HCT116 (cell line): ENCODE measurements at regions not wholly inside any gene's neighbourhood (a gene's known extent, or its start where the extent isn't known, plus 50 kb on each side); places are given as distances from the start of the nearest gene placed in this dataset.

ENCODE experiments used
- ATAC-seq: fragments of 200-7000 bp; cut with Tn5 transposase; 2 replicates; pipeline ENCODE4 v1.9.1; 2020; ENCODE audit warnings: mild to moderate bottlenecking, moderate library complexity
- BruUV-seq: library from RNA; stranded (reverse); fragments of 400-500 nt; replicated peaks from 2 replicates; lab custom pipeline; 2021; lab: Mats Ljungman, UMichigan
- CTCF ChIA-PET: fragments of 300-600 bp; sonication (Branson Sonifier 250); formaldehyde crosslinking; loops from one replicate; lab custom pipeline; 2021; ENCODE audit warnings: antibody characterized with exemption; lab: Charles Lee
- POLR2A ChIA-PET: fragments of 300-600, 350-600 bp; sonication (Branson Sonifier 250); formaldehyde crosslinking; loops from one replicate; lab custom pipeline; 2021; ENCODE audit warnings: antibody characterized with exemption; lab: Charles Lee
- RAD21 ChIA-PET, 2 experiments: fragments of 300-600 bp; sonication (Branson Sonifier 250); formaldehyde crosslinking; loops; one replicate each; lab custom pipeline; 2023; ENCODE audit warnings: low total read pairs in 2 of 2; ENCODE audit not compliant: uncharacterized antibody in 2 of 2, unreplicated experiment in 2 of 2, low non-redundant PET in 1 of 2; lab: Charles Lee
- DNase-seq: peaks from one replicate; pipeline ENCODE4 v3.0.0-alpha.2; 2010; ENCODE audit warnings: low read depth, low spot score
- H2AFZ ChIP-seq: fragments of 200-600 bp; shearing (Covaris generic), sonication (generic); 2 replicates; pipeline ENCODE4 v1.6.1; 2017; ENCODE audit warnings: low read depth, mixed run types, mixed read lengths, antibody characterized with exemption, low read length; ENCODE audit not compliant: poor library complexity, severe bottlenecking
- H3K27ac ChIP-seq: 2 replicates; pipeline ENCODE4 v1.5.1; 2012; ENCODE audit warnings: low read depth, low read length
- H3K27me3 ChIP-seq: fragments of 200-600 bp; sonication (generic); 2 replicates; pipeline ENCODE4 v1.6.1; 2016; ENCODE audit warnings: mixed run types, low read length, mixed read lengths; ENCODE audit not compliant: insufficient read depth
- H3K36me3 ChIP-seq, 2 experiments: fragments of 200-500 bp in 1 of 2; fragments of 200-600 bp in 1 of 2; sonication (Bioruptor generic) in 1 of 2; sonication (generic) in 1 of 2; 2 replicates each; pipeline versions ENCODE4 v1.5.1 to v1.6.1; 2014 to 2016; ENCODE audit warnings: low read length in 2 of 2, inconsistent platforms in 1 of 2, mixed read lengths in 1 of 2, mixed run types in 1 of 2; ENCODE audit not compliant: insufficient read depth in 2 of 2, control insufficient read depth in 1 of 2
- H3K4me1 ChIP-seq, 2 experiments: fragments of 200-600 bp in 1 of 2; sonication (generic) in 1 of 2; 2 replicates each; pipeline versions ENCODE4 v1.5.1 to v1.6.1; 2012 to 2017; ENCODE audit warnings: low read length in 2 of 2, inconsistent platforms in 1 of 2, mild to moderate bottlenecking in 1 of 2, mixed read lengths in 1 of 2, mixed run types in 1 of 2, moderate library complexity in 1 of 2; ENCODE audit not compliant: insufficient read depth in 2 of 2, control insufficient read depth in 1 of 2
- H3K4me2 ChIP-seq: fragments of 200-600 bp; sonication (generic); 2 replicates; pipeline ENCODE4 v1.6.1; 2017; ENCODE audit warnings: mixed run types, low read length, mixed read lengths
- H3K4me3 ChIP-seq, 2 experiments: fragments of 200-600 bp in 1 of 2; sonication (generic) in 1 of 2; replicated peaks in 1 of 2; 2 replicates each; pipeline ENCODE4 v1.5.1; 2011 to 2016; ENCODE audit warnings: low read length in 2 of 2, control low read depth in 1 of 2, low read depth in 1 of 2, mild to moderate bottlenecking in 1 of 2, mixed read lengths in 1 of 2, mixed run types in 1 of 2
- H3K79me2 ChIP-seq: fragments of 200-600 bp; sonication (generic); 2 replicates; pipeline ENCODE4 v1.6.1; 2017; ENCODE audit warnings: mild to moderate bottlenecking, mixed run types, low read length, moderate library complexity, mixed read lengths; ENCODE audit not compliant: insufficient read depth
- H3K9ac ChIP-seq: fragments of 200-600 bp; sonication (generic); 2 replicates; pipeline ENCODE4 v1.6.1; 2016; ENCODE audit warnings: low read length, mixed read lengths
- H3K9me2 ChIP-seq: fragments of 200-600 bp; sonication (generic), shearing (Covaris generic); 2 replicates; pipeline ENCODE4 v1.6.1; 2017; ENCODE audit warnings: mixed run types, mild to moderate bottlenecking, moderate library complexity; ENCODE audit not compliant: insufficient read depth
- H3K9me3 ChIP-seq, 2 experiments: fragments of 200-500 bp in 1 of 2; fragments of 200-600 bp in 1 of 2; sonication (Bioruptor generic) in 1 of 2; sonication (generic) in 1 of 2; 2 replicates each; pipeline ENCODE4 v1.6.1; 2014 to 2017; ENCODE audit warnings: low read length in 2 of 2, mixed read lengths in 2 of 2, inconsistent platforms in 1 of 2, low read depth in 1 of 2, mild to moderate bottlenecking in 1 of 2, mixed run types in 1 of 2, moderate library complexity in 1 of 2; ENCODE audit not compliant: control insufficient read depth in 1 of 2, insufficient read depth in 1 of 2
- H4K20me1 ChIP-seq: fragments of 200-600 bp; sonication (generic), shearing (Covaris generic); 2 replicates; pipeline ENCODE4 v1.6.1; 2017; ENCODE audit warnings: mixed run types, mild to moderate bottlenecking, moderate library complexity; ENCODE audit not compliant: insufficient read depth
- CBX3 ChIP-seq: IDR thresholded peaks from 2 replicates; pipeline ENCODE4 v1.6.1; 2012; ENCODE audit warnings: low read depth
- CEBPB ChIP-seq: IDR thresholded peaks from 2 replicates; pipeline ENCODE4 v1.6.1; 2012; ENCODE audit warnings: low read depth
- EGR1 ChIP-seq: IDR thresholded peaks from 2 replicates; pipeline ENCODE4 v1.6.1; 2012; ENCODE audit warnings: low read depth
- ELF1 ChIP-seq: IDR thresholded peaks from 2 replicates; pipeline ENCODE4 v1.6.1; 2012; ENCODE audit warnings: low read depth, borderline replicate concordance
- EZH2 ChIP-seq: fragments of 200-600 bp; sonication (generic); IDR thresholded peaks from 2 replicates; pipeline ENCODE4 v1.6.1; 2017; ENCODE audit warnings: antibody characterized with exemption, mixed run types
- POLR2A ChIP-seq: IDR thresholded peaks from 2 replicates; pipeline ENCODE4 v1.7.0; 2011; ENCODE audit warnings: borderline replicate concordance; ENCODE audit not compliant: insufficient read depth, insufficient read length; ENCODE audit errors: extremely low read depth
- RAD21 ChIP-seq: IDR thresholded peaks from 2 replicates; pipeline ENCODE4 v1.6.1; 2012; ENCODE audit warnings: low read depth, mild to moderate bottlenecking
- SIN3A ChIP-seq: IDR thresholded peaks from 2 replicates; pipeline ENCODE4 v1.6.1; 2012; ENCODE audit warnings: low read depth
- ZFX ChIP-seq: fragments of 450-650 bp; IDR thresholded peaks from 2 replicates; pipeline ENCODE4 v1.6.1; 2017
- ZNF274 ChIP-seq: fragments of 200-500 bp; sonication (Bioruptor generic); IDR thresholded peaks from 2 replicates; pipeline ENCODE4 v1.6.1; 2014; ENCODE audit warnings: mild to moderate bottlenecking, low read depth, low read length, inconsistent platforms
- intact Hi-C: fragments of 100-400 bp; cut with micrococcal nuclease; formaldehyde crosslinking; loops from 2 replicates; pipeline ENCODE4 v1.10.0; 2022
- TF ChIP-seq, protein P1 (sequence below), 3 experiments: fragments of 200-600 bp in 1 of 3; sonication (generic) in 1 of 3; IDR thresholded peaks in 2 of 3; conservative IDR thresholded peaks in 1 of 3; 2 replicates each; pipeline ENCODE4 v1.5.1; 2012 to 2017; ENCODE audit warnings: low read depth in 2 of 3, low read length in 2 of 3, antibody characterized with exemption in 1 of 3, borderline replicate concordance in 1 of 3, control low read depth in 1 of 3, mild to moderate bottlenecking in 1 of 3, mixed read lengths in 1 of 3, mixed run types in 1 of 3, moderate library complexity in 1 of 3; ENCODE audit not compliant: insufficient read depth in 1 of 3
- TF ChIP-seq, protein P2 (sequence below): IDR thresholded peaks from 2 replicates; pipeline ENCODE4 v1.6.1; 2012
- TF ChIP-seq, protein P3 (sequence below): IDR thresholded peaks from 2 replicates; pipeline ENCODE4 v1.6.1; 2011; ENCODE audit warnings: mild to moderate bottlenecking, low read length, moderate library complexity; ENCODE audit not compliant: insufficient replicate concordance; ENCODE audit errors: extremely low read depth

DNA sequence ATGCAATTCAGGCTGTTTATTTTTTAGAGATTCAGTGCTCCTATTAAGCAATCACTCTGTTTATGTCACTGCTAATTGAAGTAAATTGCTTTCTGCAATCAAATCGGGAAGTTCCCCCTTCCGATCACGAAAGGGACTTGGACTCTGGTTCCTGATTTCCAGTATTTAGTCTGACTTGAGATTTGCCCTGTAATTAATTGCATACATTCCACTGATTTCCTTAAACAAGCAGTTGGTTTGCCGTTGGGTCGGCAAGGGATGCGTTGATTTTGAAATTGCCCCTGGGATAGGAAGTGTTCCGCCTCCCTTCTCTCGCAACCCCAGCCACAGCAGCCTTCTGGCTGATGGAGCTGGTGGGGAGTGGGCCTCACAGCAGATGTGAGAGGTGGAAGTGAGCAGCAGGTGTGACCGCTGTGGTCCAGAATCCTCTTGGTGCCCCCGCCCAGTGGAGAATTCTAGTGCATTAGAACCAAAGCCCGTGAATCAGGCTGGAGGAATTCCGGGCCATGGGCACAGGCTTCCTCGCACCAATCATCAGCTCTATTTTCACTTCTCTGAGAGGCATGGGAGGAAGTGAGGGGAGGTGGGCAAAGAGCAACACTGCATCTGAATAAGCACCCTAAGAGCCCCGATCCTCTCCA lies 102.5 kb downstream of the SPRY4 start (continued):
- TF ChIP-seq CEBPB: no peak
- no peak for TF ChIP-seq RAD21
- no peak for TF ChIP-seq POLR2A

DNA sequence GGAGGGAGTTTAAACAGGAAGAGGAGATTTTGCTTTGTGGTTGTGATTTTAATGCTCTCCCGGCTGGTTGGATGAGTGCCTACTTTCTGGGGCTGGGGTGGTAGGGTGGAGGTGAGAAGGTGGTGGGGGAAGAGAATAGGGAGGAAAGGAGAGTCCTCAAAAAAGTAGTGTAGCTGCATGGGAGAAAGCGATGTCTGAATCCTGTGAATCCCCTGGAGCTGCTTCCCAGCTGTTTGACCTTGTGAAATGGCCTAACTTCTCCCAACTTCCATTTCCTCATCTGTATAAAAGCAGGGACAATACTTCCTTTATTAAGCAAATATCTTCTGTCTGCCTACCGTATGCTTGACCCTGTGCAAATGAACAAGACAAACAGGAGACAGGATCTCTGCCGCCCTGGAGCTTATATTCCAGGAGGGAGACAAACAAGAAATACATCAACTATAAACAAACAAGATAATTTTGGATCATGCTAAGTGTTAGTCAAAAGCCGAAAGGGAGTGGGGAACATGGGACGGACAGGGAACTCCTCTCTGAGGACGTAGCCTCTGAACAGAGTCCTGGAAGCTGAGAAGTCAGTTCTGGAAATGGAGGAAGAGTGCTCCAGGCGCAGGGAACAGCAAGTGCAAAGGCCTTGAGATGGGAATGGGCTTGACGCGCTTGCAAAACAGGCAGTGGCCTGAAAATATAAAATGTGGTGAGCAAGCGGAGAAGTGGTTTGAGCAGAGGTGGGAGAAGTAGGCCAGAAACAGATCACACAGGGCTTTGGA lies 103.5 kb downstream of the SPRY4 start:
- H3K36me3 ChIP-seq: no peaks in the 10 kb centered on the region
- no peak overlapping the region for H3K27ac ChIP-seq
- CTCF ChIA-PET: no interaction called here
- TF ChIP-seq SIN3A (no peak), POLR2A (no peak), RAD21 (no peak), EGR1 (no peak), ZNF274 (no peak), ZFX (no peak), CBX3 (no peak), EZH2 (no peak), ELF1 (no peak)
- TF ChIP-seq, protein P1, sequence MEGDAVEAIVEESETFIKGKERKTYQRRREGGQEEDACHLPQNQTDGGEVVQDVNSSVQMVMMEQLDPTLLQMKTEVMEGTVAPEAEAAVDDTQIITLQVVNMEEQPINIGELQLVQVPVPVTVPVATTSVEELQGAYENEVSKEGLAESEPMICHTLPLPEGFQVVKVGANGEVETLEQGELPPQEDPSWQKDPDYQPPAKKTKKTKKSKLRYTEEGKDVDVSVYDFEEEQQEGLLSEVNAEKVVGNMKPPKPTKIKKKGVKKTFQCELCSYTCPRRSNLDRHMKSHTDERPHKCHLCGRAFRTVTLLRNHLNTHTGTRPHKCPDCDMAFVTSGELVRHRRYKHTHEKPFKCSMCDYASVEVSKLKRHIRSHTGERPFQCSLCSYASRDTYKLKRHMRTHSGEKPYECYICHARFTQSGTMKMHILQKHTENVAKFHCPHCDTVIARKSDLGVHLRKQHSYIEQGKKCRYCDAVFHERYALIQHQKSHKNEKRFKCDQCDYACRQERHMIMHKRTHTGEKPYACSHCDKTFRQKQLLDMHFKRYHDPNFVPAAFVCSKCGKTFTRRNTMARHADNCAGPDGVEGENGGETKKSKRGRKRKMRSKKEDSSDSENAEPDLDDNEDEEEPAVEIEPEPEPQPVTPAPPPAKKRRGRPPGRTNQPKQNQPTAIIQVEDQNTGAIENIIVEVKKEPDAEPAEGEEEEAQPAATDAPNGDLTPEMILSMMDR (IDR thresholded peaks at IDR 0.05 in 2 of 3, conservative IDR thresholded peaks at IDR 0.05 in 1 of 3; ENCODE audit: borderline replicate concordance in 1 of 3, insufficient read depth in 1 of 3, low read depth in 2 of 3, low read length in 2 of 3): no peak
- TF ChIP-seq, protein P2, sequence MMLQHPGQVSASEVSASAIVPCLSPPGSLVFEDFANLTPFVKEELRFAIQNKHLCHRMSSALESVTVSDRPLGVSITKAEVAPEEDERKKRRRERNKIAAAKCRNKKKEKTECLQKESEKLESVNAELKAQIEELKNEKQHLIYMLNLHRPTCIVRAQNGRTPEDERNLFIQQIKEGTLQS: no peak
- TF ChIP-seq, protein P3, sequence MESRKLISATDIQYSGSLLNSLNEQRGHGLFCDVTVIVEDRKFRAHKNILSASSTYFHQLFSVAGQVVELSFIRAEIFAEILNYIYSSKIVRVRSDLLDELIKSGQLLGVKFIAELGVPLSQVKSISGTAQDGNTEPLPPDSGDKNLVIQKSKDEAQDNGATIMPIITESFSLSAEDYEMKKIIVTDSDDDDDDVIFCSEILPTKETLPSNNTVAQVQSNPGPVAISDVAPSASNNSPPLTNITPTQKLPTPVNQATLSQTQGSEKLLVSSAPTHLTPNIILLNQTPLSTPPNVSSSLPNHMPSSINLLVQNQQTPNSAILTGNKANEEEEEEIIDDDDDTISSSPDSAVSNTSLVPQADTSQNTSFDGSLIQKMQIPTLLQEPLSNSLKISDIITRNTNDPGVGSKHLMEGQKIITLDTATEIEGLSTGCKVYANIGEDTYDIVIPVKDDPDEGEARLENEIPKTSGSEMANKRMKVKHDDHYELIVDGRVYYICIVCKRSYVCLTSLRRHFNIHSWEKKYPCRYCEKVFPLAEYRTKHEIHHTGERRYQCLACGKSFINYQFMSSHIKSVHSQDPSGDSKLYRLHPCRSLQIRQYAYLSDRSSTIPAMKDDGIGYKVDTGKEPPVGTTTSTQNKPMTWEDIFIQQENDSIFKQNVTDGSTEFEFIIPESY: no peak
- intact Hi-C loops: no loop called here
- POLR2A ChIA-PET: no interaction called here
- no TSS peak for BruUV-seq
- H3K9me2 ChIP-seq: no peaks in the 10 kb centered on the region
- H3K4me1 ChIP-seq: peaks cover 18 to 37% of the 10 kb centered on the region in 2 experiments
- no peaks in the 10 kb centered on the region for H3K9me3 ChIP-seq
- H3K9ac ChIP-seq: no peak overlapping the region
- no peak overlapping the region for H3K4me2 ChIP-seq
- H2AFZ ChIP-seq: no peak overlapping the region
- RAD21 ChIA-PET: no interaction called here
- H3K27me3 ChIP-seq: peaks cover 8% of the 10 kb centered on the region; the same call in 1 of the 2 replicates
- no peak for DNase-seq
- H3K79me2 ChIP-seq: no peaks in the 10 kb centered on the region
- no peaks in the 10 kb centered on the region for H4K20me1 ChIP-seq
- ATAC-seq: no peak
- no peak overlapping the region for H3K4me3 ChIP-seq
